ENCODE measurements at regions not wholly inside any gene's neighbourhood (a gene's known extent, or its start where the extent isn't known, plus 50 kb on each side); places are given as distances from the start of the nearest gene placed in this dataset.

DNA sequence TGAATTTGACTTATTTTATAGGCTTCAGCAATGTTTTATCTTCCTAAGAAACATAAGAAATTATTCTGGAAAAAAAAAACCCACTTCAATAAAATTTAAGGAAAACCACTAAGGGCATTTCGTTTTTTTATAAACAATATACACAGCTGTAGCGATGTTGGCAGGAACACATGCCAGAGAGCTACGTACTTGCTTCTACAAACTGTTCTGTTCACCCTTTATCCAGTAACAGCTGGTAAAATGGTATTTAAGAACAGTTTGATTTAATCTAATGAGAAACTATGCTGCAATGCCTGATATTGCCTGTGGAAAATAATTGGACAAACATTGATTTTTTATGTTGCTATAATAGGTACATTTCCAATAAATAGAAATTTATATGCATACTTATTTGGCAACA lies 137.2 kb upstream of the DACH1 start:
- ChIA-PET CTCF (ENCODE audit: low intra/inter-chr PET ratio, low total read pairs) (no interaction called here), POLR2A (no interaction called here)
- DNase-seq (ENCODE audit: low spot score) (no peak), FAIRE-seq (no peak), ATAC-seq (no peak)
- intact Hi-C loops (cut with micrococcal nuclease; ENCODE audit: unreplicated experiment) (no loop called here), in situ Hi-C loops (cut with HindIII; ENCODE audit: extremely low pct_ligation_motif_present, low pct_unique_long_range_greater_than_20kb) (no loop called here)
- Histone ChIP-seq H3K79me2 (ENCODE audit: insufficient read depth, low read length) (no peaks in the 10 kb centered on the region), H3K36me3 (replicated peaks in 1 of 2; ENCODE audit: control insufficient read depth in 1 of 2, insufficient read depth in 2 of 2, low read length in 2 of 2) (no peaks in the 10 kb centered on the region), H3K27ac (ENCODE audit: extremely low read length, insufficient read depth, low read length) (no peak overlapping the region), H3K9me3 (ENCODE audit: low read length) (0 out of 2 replicates have a peak, but pooled peaks cover 2% of the 10 kb centered on the region), H3K4me1 (ENCODE audit: insufficient read depth, low read length) (no peaks in the 10 kb centered on the region), H3K4me3 (replicated peaks in 1 of 3; ENCODE audit: insufficient read depth in 1 of 3, low read depth in 2 of 3, low read length in 3 of 3) (no peak overlapping the region), H3K4me2 (ENCODE audit: low read depth, low read length) (no peak overlapping the region), H2AFZ (ENCODE audit: low read length) (no peak overlapping the region), H4K20me1 (ENCODE audit: insufficient read depth, low read length) (no peaks in the 10 kb centered on the region), H3K9ac (ENCODE audit: insufficient read depth, low read depth, low read length) (no peak overlapping the region), H3K27me3 (ENCODE audit: control insufficient read depth in 1 of 2, insufficient read depth in 2 of 2, low read length in 2 of 2) (no peaks in the 10 kb centered on the region; a peak in 1 of 5 replicates)
- WGBS (ENCODE audit: low lambda C conversion rate): 6% methylated on average over 3 of the region's 3 CpGs
- no TSS peak for BruUV-seq (replicated peaks)
- TF ChIP-seq ZBTB2 (CRISPR knock-in tag; IDR thresholded peaks at IDR 0.05; ENCODE audit: low read depth) (no peak), SATB2 (CRISPR knock-in tag; IDR thresholded peaks at IDR 0.05) (no peak), MBNL3 (CRISPR knock-in tag; conservative IDR thresholded peaks at IDR 0.05) (no peak), GABPA (IDR thresholded peaks at IDR 0.05; ENCODE audit: low read depth, low read length) (no peak), GABPA (CRISPR knock-in tag; IDR thresholded peaks at IDR 0.05; ENCODE audit: low read depth) (no peak), JUN (CRISPR knock-in tag; IDR thresholded peaks at IDR 0.05) (no peak), FOXO4 (CRISPR knock-in tag; conservative IDR thresholded peaks at IDR 0.05) (no peak), ZNF530 (CRISPR knock-in tag; IDR thresholded peaks at IDR 0.05; ENCODE audit: low read depth) (no peak), HDAC1 (CRISPR knock-in tag; IDR thresholded peaks at IDR 0.05) (no peak)
- TF ChIP-seq, protein P1, sequence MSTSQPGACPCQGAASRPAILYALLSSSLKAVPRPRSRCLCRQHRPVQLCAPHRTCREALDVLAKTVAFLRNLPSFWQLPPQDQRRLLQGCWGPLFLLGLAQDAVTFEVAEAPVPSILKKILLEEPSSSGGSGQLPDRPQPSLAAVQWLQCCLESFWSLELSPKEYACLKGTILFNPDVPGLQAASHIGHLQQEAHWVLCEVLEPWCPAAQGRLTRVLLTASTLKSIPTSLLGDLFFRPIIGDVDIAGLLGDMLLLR (CRISPR knock-in tag; IDR thresholded peaks at IDR 0.05): no peak
- TF ChIP-seq, protein P2, sequence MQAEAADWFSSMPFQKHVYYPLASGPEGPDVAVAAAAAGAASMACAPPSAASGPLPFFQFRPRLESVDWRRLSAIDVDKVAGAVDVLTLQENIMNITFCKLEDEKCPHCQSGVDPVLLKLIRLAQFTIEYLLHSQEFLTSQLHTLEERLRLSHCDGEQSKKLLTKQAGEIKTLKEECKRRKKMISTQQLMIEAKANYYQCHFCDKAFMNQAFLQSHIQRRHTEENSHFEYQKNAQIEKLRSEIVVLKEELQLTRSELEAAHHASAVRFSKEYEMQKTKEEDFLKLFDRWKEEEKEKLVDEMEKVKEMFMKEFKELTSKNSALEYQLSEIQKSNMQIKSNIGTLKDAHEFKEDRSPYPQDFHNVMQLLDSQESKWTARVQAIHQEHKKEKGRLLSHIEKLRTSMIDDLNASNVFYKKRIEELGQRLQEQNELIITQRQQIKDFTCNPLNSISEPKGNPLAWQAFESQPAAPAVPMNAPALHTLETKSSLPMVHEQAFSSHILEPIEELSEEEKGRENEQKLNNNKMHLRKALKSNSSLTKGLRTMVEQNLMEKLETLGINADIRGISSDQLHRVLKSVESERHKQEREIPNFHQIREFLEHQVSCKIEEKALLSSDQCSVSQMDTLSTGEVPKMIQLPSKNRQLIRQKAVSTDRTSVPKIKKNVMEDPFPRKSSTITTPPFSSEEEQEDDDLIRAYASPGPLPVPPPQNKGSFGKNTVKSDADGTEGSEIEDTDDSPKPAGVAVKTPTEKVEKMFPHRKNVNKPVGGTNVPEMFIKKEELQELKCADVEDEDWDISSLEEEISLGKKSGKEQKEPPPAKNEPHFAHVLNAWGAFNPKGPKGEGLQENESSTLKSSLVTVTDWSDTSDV (CRISPR knock-in tag; IDR thresholded peaks at IDR 0.05): no peak
